K562 (cell line): ENCODE measurements at regions not wholly inside any gene's neighbourhood (a gene's known extent, or its start where the extent isn't known, plus 50 kb on each side); places are given as distances from the start of the nearest gene placed in this dataset.

Source experiments
- ATAC-seq: fragments of 200-7000 bp; cut with Tn5 transposase; 3 replicates; pipeline ENCODE4 v1.9.1; 2020; ENCODE audit warnings: moderate library complexity
- BruUV-seq: library from RNA; stranded (reverse); fragments of 400-500 nt; replicated peaks from 2 replicates; lab custom pipeline; 2021; lab: Mats Ljungman, UMichigan
- CTCF ChIA-PET: fragments of 300-600 bp; formaldehyde crosslinking; extraction: SDS; loops from one replicate; lab custom pipeline; 2021; ENCODE audit warnings: low intra/inter-chr PET ratio; lab: Yijun Ruan, JAX
- POLR2A ChIA-PET: fragments of 300-600, 350-650 bp; sonication (Branson Sonifier 250); formaldehyde crosslinking; extraction: SDS; loops from one replicate; lab custom pipeline; 2021; ENCODE audit warnings: antibody characterized with exemption, inconsistent platforms; lab: Yijun Ruan, JAX
- DNase-seq, 4 experiments: peaks; one replicate each; pipeline versions ENCODE4 v3.0.0 to v3.0.0-alpha.2; 2011 to 2018; ENCODE audit warnings: low spot score in 3 of 4, mixed read lengths in 3 of 4; ENCODE audit errors: extremely low read depth in 1 of 4
- FAIRE-seq: peaks from 2 replicates; lab custom pipeline; 2011; peaks lifted over from hg19 to GRCh38; lab: Jason Lieb, UNC
- H2AFZ ChIP-seq: 2 replicates; pipeline ENCODE4 v1.6.0; 2011; ENCODE audit warnings: low read depth, low read length, control low read depth, inconsistent platforms
- H3K27ac ChIP-seq: fragments of 200-600 bp; 3 replicates; pipeline ENCODE4 v1.8.0; 2011; ENCODE audit warnings: low read depth, mild to moderate bottlenecking, control low read depth, inconsistent platforms, low read length, moderate library complexity, mixed read lengths; ENCODE audit errors: extremely low read depth
- H3K27me3 ChIP-seq, 2 experiments: fragments of 300-600 bp in 1 of 2; 2 replicates in 1 of 2; 3 replicates in 1 of 2; pipeline versions ENCODE4 v1.6.0 to v1.8.0; 2011; ENCODE audit warnings: inconsistent platforms in 2 of 2, low read length in 2 of 2, mild to moderate bottlenecking in 1 of 2, mixed read lengths in 1 of 2, moderate library complexity in 1 of 2; ENCODE audit not compliant: control insufficient read depth in 2 of 2, insufficient read depth in 2 of 2
- H3K36me3 ChIP-seq: fragments of 300-600 bp; 3 replicates; pipeline ENCODE4 v1.8.0; 2011; ENCODE audit warnings: mild to moderate bottlenecking, low read length, inconsistent platforms; ENCODE audit not compliant: control insufficient read depth, insufficient read depth
- H3K4me1 ChIP-seq, 2 experiments: fragments of 200-600 bp in 1 of 2; replicated peaks in 1 of 2; 2 replicates in 1 of 2; 3 replicates in 1 of 2; pipeline versions ENCODE4 v1.5.1 to v1.8.0; 2011; ENCODE audit warnings: inconsistent platforms in 2 of 2, low read length in 2 of 2, mild to moderate bottlenecking in 1 of 2, mixed read lengths in 1 of 2, moderate library complexity in 1 of 2; ENCODE audit not compliant: control insufficient read depth in 2 of 2, insufficient read depth in 2 of 2
- H3K4me2 ChIP-seq: 2 replicates; pipeline ENCODE4 v1.6.1; 2011; ENCODE audit warnings: low read length, control low read depth, inconsistent platforms, mixed read lengths; ENCODE audit not compliant: insufficient read depth
- H3K4me3 ChIP-seq: fragments of 200-600 bp; sonication (generic), shearing (Covaris generic); 2 replicates; pipeline ENCODE4 v1.5.1; 2016; ENCODE audit warnings: control low read depth, inconsistent platforms
- H3K79me2 ChIP-seq: fragments of 200-600 bp; 3 replicates; pipeline ENCODE4 v1.8.0; 2011; ENCODE audit warnings: low read length, inconsistent platforms; ENCODE audit not compliant: control insufficient read depth, insufficient read depth
- H3K9ac ChIP-seq, 2 experiments: 2 replicates each; pipeline versions ENCODE4 v1.6.0 to v1.6.1; 2011; ENCODE audit warnings: low read depth in 2 of 2, low read length in 2 of 2, control low read depth in 1 of 2, inconsistent platforms in 1 of 2, mild to moderate bottlenecking in 1 of 2, mixed read lengths in 1 of 2; ENCODE audit not compliant: insufficient read depth in 1 of 2
- H3K9me1 ChIP-seq: one replicate; pipeline ENCODE4 v1.6.0; 2011; ENCODE audit warnings: inconsistent platforms, mild to moderate bottlenecking, low read length, moderate library complexity; ENCODE audit not compliant: control insufficient read depth, insufficient read depth
- H3K9me3 ChIP-seq: replicated peaks from 2 replicates; pipeline ENCODE4 v1.5.1; 2011; ENCODE audit warnings: low read depth, low read length, inconsistent platforms; ENCODE audit not compliant: control insufficient read depth, insufficient read depth
- H4K20me1 ChIP-seq: replicated peaks from 2 replicates; pipeline ENCODE4 v1.6.1; 2011; ENCODE audit warnings: low read length, inconsistent platforms, mixed read lengths; ENCODE audit not compliant: control insufficient read depth, insufficient read depth
- DPF2 ChIP-seq: fragments of 450-650 bp; IDR thresholded peaks from 2 replicates; pipeline ENCODE4 v1.6.1; 2016
- E2F4 ChIP-seq: sonication (generic); formaldehyde crosslinking; IDR thresholded peaks from 2 replicates; pipeline ENCODE4 v1.8.0; 2022; ENCODE audit warnings: mild to moderate bottlenecking, low read depth, missing genetic modification reagents
- KLF1 ChIP-seq: fragments of 450-650 bp; IDR thresholded peaks from 2 replicates; pipeline ENCODE4 v1.6.1; 2016; ENCODE audit warnings: missing genetic modification characterization, missing compliant biosample characterization
- NR0B1 ChIP-seq: fragments of 450-650 bp; IDR thresholded peaks from one replicate; pipeline ENCODE4 v1.6.1; 2018; ENCODE audit warnings: mild to moderate bottlenecking, moderate library complexity; ENCODE audit not compliant: partially characterized antibody
- SETDB1 ChIP-seq: IDR thresholded peaks from one replicate; pipeline ENCODE4 v1.6.1; 2012; ENCODE audit warnings: low read length, control low read depth, inconsistent platforms
- SMARCE1 ChIP-seq: fragments of 450-650 bp; IDR thresholded peaks from 2 replicates; pipeline ENCODE4 v1.7.1; 2016; ENCODE audit warnings: mild to moderate bottlenecking
- ZBTB26 ChIP-seq: fragments of 450-650 bp; formaldehyde crosslinking; IDR thresholded peaks from 2 replicates; pipeline ENCODE4 v1.4.0; 2022; ENCODE audit warnings: missing genetic modification characterization
- ZMIZ1 ChIP-seq, 2 experiments: fragments of 150-350 bp in 1 of 2; IDR thresholded peaks; 2 replicates each; pipeline ENCODE4 v1.6.1; 2012 to 2016; ENCODE audit warnings: low read depth in 2 of 2, low read length in 2 of 2, mild to moderate bottlenecking in 1 of 2, moderate library complexity in 1 of 2
- ZNF384 ChIP-seq: IDR thresholded peaks from 2 replicates; pipeline ENCODE4 v1.6.1; 2012; ENCODE audit warnings: low read depth, low read length, improper control_type of control experiment
- ZNF57 ChIP-seq: fragments of 450-650 bp; formaldehyde crosslinking; IDR thresholded peaks from 2 replicates; pipeline ENCODE4 v1.4.0; 2020; ENCODE audit warnings: mild to moderate bottlenecking, moderate library complexity
- ZNF780A ChIP-seq: fragments of 250-450 bp; sonication (Bioruptor Pico); IDR thresholded peaks from 2 replicates; pipeline ENCODE4 v1.5.0; 2021; ENCODE audit warnings: mild to moderate bottlenecking
- WGBS: fragments of 100-300 bp; shearing (Covaris generic); methylation state at CpG from one replicate; pipeline ENCODE4 v1.1.6; 2016; ENCODE audit warnings: low coverage, mixed read lengths; ENCODE audit not compliant: insufficient coverage; ENCODE audit errors: missing lambda C conversion rate; 5-methylcytosine and 5-hydroxymethylcytosine counted together
- in situ Hi-C: fragments of 300-500 bp; cut with MboI; formaldehyde crosslinking; loops from 4 replicates; pipeline ENCODE4 v1.15.0; 2018; ENCODE audit warnings: inconsistent platforms, mixed read lengths
- intact Hi-C: fragments of 100-400 bp; cut with micrococcal nuclease; formaldehyde crosslinking; loops from 2 replicates; pipeline ENCODE4 v1.14.2; 2022
- TF ChIP-seq, protein P1 (sequence below), 3 experiments: IDR thresholded peaks in 2 of 3; conservative IDR thresholded peaks in 1 of 3; 2 replicates each; pipeline ENCODE4 v1.5.1; 2011 to 2012; ENCODE audit warnings: low read length in 3 of 3, mild to moderate bottlenecking in 3 of 3, control low read depth in 2 of 3, improper control_type of control experiment in 1 of 3, inconsistent platforms in 1 of 3, low read depth in 1 of 3, mixed read lengths in 1 of 3, moderate library complexity in 1 of 3; ENCODE audit not compliant: insufficient read depth in 2 of 3
- TF ChIP-seq, protein P2 (sequence below): fragments of 250-450 bp; sonication (Bioruptor Pico); IDR thresholded peaks from 2 replicates; pipeline ENCODE4 v1.8.0; 2021; ENCODE audit warnings: borderline replicate concordance, mild to moderate bottlenecking, moderate library complexity; ENCODE audit not compliant: poor library complexity, severe bottlenecking

- no peaks in the 10 kb centered on the region for H3K9me3 ChIP-seq
- peak overlapping the region; percentile 16; the same call in 1 of the 2 replicates for H3K4me2 ChIP-seq
- intact Hi-C loops: no loop called here
- H2AFZ ChIP-seq: peak overlapping the region; percentile 87
- DNase-seq (peak in 2 of 4 experiments; percentile 44 to 67), FAIRE-seq (peak; percentile 11), ATAC-seq (peak; percentile 80)
- no peaks in the 10 kb centered on the region for H3K9me1 ChIP-seq
- POLR2A ChIA-PET: interaction anchor here (0.5 kb wide), 1 partner anchor 219 kb away, joined by 3 read pairs; no protein-coding TSS in a partner anchor
- H3K36me3 ChIP-seq: no peaks in the 10 kb centered on the region
- WGBS: 6% methylated on average over 5 of the region's 5 CpGs
- BruUV-seq: no TSS peak
- peaks cover 10 to 25% of the 10 kb centered on the region in 2 experiments for H3K4me1 ChIP-seq
- H3K27ac ChIP-seq: peak overlapping the region; percentile 70; the same call in 2 of the 3 replicates
- H3K27me3 ChIP-seq: no peaks in the 10 kb centered on the region
- in situ Hi-C loops: no loop called here
- H3K9ac ChIP-seq: peak overlapping the region in 1 of 2 experiments; percentile 14; a peak in 1 of 4 replicates
- H3K4me3 ChIP-seq: no peak overlapping the region
- no peaks in the 10 kb centered on the region for H4K20me1 ChIP-seq
- no peaks in the 10 kb centered on the region for H3K79me2 ChIP-seq
- CTCF ChIA-PET: no interaction called here
- TF ChIP-seq ZNF384 (no peak), KLF1 (no peak), SETDB1 (no peak), ZMIZ1 (IDR thresholded peaks at IDR 0.05; ENCODE audit: low read depth in 2 of 2, low read length in 2 of 2) (no peak), ZNF57 (no peak), NR0B1 (no peak), SMARCE1 (no peak), ZBTB26 (CRISPR knock-in tag) (no peak), DPF2 (0 out of 2 replicates have a peak, but pooled peaks have one; percentile 20), E2F4 (CRISPR knock-in tag) (no peak), ZNF780A (CRISPR knock-in tag) (no peak)
- TF ChIP-seq, protein P1, sequence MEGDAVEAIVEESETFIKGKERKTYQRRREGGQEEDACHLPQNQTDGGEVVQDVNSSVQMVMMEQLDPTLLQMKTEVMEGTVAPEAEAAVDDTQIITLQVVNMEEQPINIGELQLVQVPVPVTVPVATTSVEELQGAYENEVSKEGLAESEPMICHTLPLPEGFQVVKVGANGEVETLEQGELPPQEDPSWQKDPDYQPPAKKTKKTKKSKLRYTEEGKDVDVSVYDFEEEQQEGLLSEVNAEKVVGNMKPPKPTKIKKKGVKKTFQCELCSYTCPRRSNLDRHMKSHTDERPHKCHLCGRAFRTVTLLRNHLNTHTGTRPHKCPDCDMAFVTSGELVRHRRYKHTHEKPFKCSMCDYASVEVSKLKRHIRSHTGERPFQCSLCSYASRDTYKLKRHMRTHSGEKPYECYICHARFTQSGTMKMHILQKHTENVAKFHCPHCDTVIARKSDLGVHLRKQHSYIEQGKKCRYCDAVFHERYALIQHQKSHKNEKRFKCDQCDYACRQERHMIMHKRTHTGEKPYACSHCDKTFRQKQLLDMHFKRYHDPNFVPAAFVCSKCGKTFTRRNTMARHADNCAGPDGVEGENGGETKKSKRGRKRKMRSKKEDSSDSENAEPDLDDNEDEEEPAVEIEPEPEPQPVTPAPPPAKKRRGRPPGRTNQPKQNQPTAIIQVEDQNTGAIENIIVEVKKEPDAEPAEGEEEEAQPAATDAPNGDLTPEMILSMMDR (IDR thresholded peaks at IDR 0.05 in 2 of 3, conservative IDR thresholded peaks at IDR 0.05 in 1 of 3; ENCODE audit: insufficient read depth in 2 of 3, low read depth in 1 of 3, low read length in 3 of 3): no peak
- TF ChIP-seq, protein P2, sequence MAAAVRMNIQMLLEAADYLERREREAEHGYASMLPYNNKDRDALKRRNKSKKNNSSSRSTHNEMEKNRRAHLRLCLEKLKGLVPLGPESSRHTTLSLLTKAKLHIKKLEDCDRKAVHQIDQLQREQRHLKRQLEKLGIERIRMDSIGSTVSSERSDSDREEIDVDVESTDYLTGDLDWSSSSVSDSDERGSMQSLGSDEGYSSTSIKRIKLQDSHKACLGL (CRISPR knock-in tag): no peak
These were observed 86.1 kb downstream of the APIP start for GRCh38 chr11:34830035-34830434.
